ENCODE measurements at regions not wholly inside any gene's neighbourhood (a gene's known extent, or its start where the extent isn't known, plus 50 kb on each side); places are given as distances from the start of the nearest gene placed in this dataset.
"Not testable (repeated sequence)": the region's sequence is repeated elsewhere in the genome, so short reads cannot be mapped to it uniquely, and the experiment has no call there.

DNA sequence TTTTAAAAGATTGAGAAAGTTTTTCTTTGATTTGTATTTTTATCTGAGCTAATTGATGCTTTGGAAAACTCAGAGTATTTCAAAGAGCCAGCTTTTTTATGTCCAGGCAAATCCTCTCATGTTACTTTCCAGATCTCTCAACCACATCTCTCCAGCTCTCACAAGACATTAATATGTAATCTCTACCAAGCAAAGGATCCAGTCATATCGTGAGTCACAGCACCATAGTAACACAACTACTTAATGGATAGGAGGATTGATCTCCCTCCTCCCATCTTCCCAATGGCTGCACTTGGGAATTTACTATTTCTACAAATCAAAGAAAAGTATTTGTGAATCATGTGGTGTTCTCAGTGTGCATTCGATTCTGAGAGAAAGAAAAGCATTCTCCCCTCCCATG is 63.3 kb downstream of the POU4F1 start:
- H3K27me3 ChIP-seq (ENCODE audit: low read length), result no peaks in the 10 kb centered on the region
- no peaks in the 10 kb centered on the region for H3K4me1 ChIP-seq (ENCODE audit: low read length)
- DNase-seq, result no peak
- no peak overlapping the region for H2AFZ ChIP-seq (ENCODE audit: low read length)
- H3K27ac ChIP-seq (ENCODE audit: low read length), result no peak overlapping the region
- no peaks in the 10 kb centered on the region for H3K9me3 ChIP-seq (ENCODE audit: low read length)
- H3K4me3 ChIP-seq (ENCODE audit: low read length), result no peak overlapping the region
- H3K4me2 ChIP-seq (ENCODE audit: low read depth, low read length, poor library complexity, severe bottlenecking), result no peak overlapping the region
- no peaks in the 10 kb centered on the region for H3K36me3 ChIP-seq (ENCODE audit: insufficient read depth, low read length)
- no peak overlapping the region for H3K9ac ChIP-seq (ENCODE audit: low read length)
- no peaks in the 10 kb centered on the region for H3K9me2 ChIP-seq (replicated peaks; ENCODE audit: insufficient read depth, low read length)
- no peaks in the 10 kb centered on the region for H3K79me2 ChIP-seq (ENCODE audit: low read length)
- H4K20me1 ChIP-seq (ENCODE audit: insufficient read depth, low read depth, low read length), result no peaks in the 10 kb centered on the region

DNA sequence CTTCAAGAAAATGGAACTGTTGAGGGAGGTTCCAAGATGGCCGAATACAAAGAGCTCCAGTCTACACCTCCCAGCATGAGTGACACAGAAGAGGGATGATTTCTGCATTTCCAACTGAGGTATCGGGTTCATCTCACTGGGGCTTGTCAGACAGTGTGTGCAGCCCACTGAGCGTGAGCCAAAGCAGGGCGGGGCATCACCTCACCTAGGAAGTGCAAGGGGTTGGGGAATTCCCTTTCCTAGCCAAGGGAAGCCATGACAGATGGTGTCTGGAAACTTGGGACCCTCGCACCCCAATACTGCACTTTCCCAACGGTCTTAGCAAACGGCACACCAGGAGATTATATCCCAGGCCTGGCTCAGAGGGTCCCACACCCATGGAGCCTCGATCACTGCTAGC is 77.3 kb downstream of the POU4F1 start:
- H3K36me3 ChIP-seq (ENCODE audit: insufficient read depth, low read length); H3K4me3 ChIP-seq (ENCODE audit: low read length); H2AFZ ChIP-seq (ENCODE audit: low read length); H3K9me3 ChIP-seq (ENCODE audit: low read length); H3K27me3 ChIP-seq (ENCODE audit: low read length); H3K9me2 ChIP-seq (replicated peaks; ENCODE audit: insufficient read depth, low read length); DNase-seq; H3K27ac ChIP-seq (ENCODE audit: low read length); H3K4me1 ChIP-seq (ENCODE audit: low read length); H3K9ac ChIP-seq (ENCODE audit: low read length); H4K20me1 ChIP-seq (ENCODE audit: insufficient read depth, low read depth, low read length); H3K79me2 ChIP-seq (ENCODE audit: low read length); H3K4me2 ChIP-seq (ENCODE audit: low read depth, low read length, poor library complexity, severe bottlenecking): not testable (repeated sequence)

GRCh38 chr13:78524936-78525335 is 78.4 kb downstream of the POU4F1 start:
- H3K79me2 ChIP-seq (ENCODE audit: low read length), result no peaks in the 10 kb centered on the region
- H3K27ac ChIP-seq (ENCODE audit: low read length), result no peak overlapping the region
- no peaks in the 10 kb centered on the region for H3K27me3 ChIP-seq (ENCODE audit: low read length)
- H3K4me1 ChIP-seq (ENCODE audit: low read length), result no peaks in the 10 kb centered on the region
- no peak for DNase-seq
- no peak overlapping the region for H3K4me3 ChIP-seq (ENCODE audit: low read length)
- no peaks in the 10 kb centered on the region; the same call in 1 of the 2 replicates for H3K9me2 ChIP-seq (replicated peaks; ENCODE audit: insufficient read depth, low read length)
- no peaks in the 10 kb centered on the region for H3K9me3 ChIP-seq (ENCODE audit: low read length)
- H4K20me1 ChIP-seq (ENCODE audit: insufficient read depth, low read depth, low read length), result no peaks in the 10 kb centered on the region
- H3K4me2 ChIP-seq (ENCODE audit: low read depth, low read length, poor library complexity, severe bottlenecking), result no peak overlapping the region
- no peak overlapping the region for H3K9ac ChIP-seq (ENCODE audit: low read length)
- H2AFZ ChIP-seq (ENCODE audit: low read length), result no peak overlapping the region
- H3K36me3 ChIP-seq (ENCODE audit: insufficient read depth, low read length), result no peaks in the 10 kb centered on the region

DNA sequence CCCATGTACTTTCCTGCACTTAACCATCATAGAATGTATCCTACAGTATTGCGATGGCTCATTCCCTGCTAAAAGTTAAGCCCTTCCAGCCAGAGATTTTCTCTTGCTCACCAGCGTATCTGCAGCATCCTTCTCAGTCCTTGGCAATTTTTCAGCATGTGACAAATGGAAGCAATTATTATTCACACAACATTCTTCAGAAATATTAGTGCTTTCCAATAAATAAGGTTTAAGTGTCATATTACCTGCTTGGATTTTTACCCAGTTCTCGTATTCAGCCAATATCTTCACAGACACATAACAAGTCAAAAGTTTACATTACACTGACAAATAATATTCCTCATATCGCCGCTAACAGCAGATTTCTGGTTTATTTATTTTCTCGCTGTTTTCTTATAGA is 82.3 kb downstream of the POU4F1 start:
- H4K20me1 ChIP-seq (ENCODE audit: insufficient read depth, low read depth, low read length), result no peaks in the 10 kb centered on the region
- H2AFZ ChIP-seq (ENCODE audit: low read length), result no peak overlapping the region
- no peaks in the 10 kb centered on the region for H3K79me2 ChIP-seq (ENCODE audit: low read length)
- H3K4me1 ChIP-seq (ENCODE audit: low read length), result no peaks in the 10 kb centered on the region
- H3K4me3 ChIP-seq (ENCODE audit: low read length), result no peak overlapping the region
- H3K9me3 ChIP-seq (ENCODE audit: low read length), result no peaks in the 10 kb centered on the region
- DNase-seq, result no peak
- no peak overlapping the region for H3K27ac ChIP-seq (ENCODE audit: low read length)
- no peaks in the 10 kb centered on the region for H3K36me3 ChIP-seq (ENCODE audit: insufficient read depth, low read length)
- H3K9me2 ChIP-seq (replicated peaks; ENCODE audit: insufficient read depth, low read length), result no peaks in the 10 kb centered on the region; the same call in 1 of the 2 replicates
- H3K27me3 ChIP-seq (ENCODE audit: low read length), result no peaks in the 10 kb centered on the region
- H3K9ac ChIP-seq (ENCODE audit: low read length), result no peak overlapping the region
- H3K4me2 ChIP-seq (ENCODE audit: low read depth, low read length, poor library complexity, severe bottlenecking), result no peak overlapping the region

GRCh38 chr13:78520425-78520824 is 82.9 kb downstream of the POU4F1 start:
- no peak overlapping the region for H3K9ac ChIP-seq (ENCODE audit: low read length)
- H3K9me3 ChIP-seq (ENCODE audit: low read length), result no peaks in the 10 kb centered on the region
- no peaks in the 10 kb centered on the region for H3K36me3 ChIP-seq (ENCODE audit: insufficient read depth, low read length)
- H4K20me1 ChIP-seq (ENCODE audit: insufficient read depth, low read depth, low read length), result no peaks in the 10 kb centered on the region
- no peaks in the 10 kb centered on the region for H3K79me2 ChIP-seq (ENCODE audit: low read length)
- no peaks in the 10 kb centered on the region for H3K27me3 ChIP-seq (ENCODE audit: low read length)
- no peak overlapping the region for H3K27ac ChIP-seq (ENCODE audit: low read length)
- H3K4me3 ChIP-seq (ENCODE audit: low read length), result no peak overlapping the region
- no peak overlapping the region for H2AFZ ChIP-seq (ENCODE audit: low read length)
- H3K4me2 ChIP-seq (ENCODE audit: low read depth, low read length, poor library complexity, severe bottlenecking), result no peak overlapping the region
- no peaks in the 10 kb centered on the region for H3K4me1 ChIP-seq (ENCODE audit: low read length)
- no peaks in the 10 kb centered on the region; the same call in 1 of the 2 replicates for H3K9me2 ChIP-seq (replicated peaks; ENCODE audit: insufficient read depth, low read length)
- no peak for DNase-seq

DNA sequence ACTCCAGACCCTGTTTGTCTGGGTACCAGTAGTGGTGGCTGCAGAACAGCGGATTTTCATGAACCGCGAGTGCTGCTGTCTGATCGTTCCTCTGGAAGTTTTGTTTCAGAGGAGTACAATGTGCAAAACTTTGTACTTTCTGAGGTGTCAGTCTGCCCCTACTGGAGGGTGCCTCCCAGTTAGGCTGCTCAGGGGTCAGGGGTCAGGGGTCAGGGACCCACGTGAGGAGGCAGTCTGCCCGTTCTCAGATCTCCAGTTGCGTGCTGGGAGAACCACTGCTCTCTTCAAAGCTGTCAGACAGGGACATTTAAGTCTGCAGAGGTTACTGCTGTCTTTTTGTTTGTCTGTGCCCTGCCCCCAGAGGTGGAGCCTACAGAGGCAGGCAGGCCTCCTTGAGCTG is 84.9 kb downstream of the POU4F1 start:
- not testable (repeated sequence) for H3K27me3 ChIP-seq (ENCODE audit: low read length); H3K9me3 ChIP-seq (ENCODE audit: low read length); H3K4me2 ChIP-seq (ENCODE audit: low read depth, low read length, poor library complexity, severe bottlenecking); H3K9ac ChIP-seq (ENCODE audit: low read length); H2AFZ ChIP-seq (ENCODE audit: low read length); H3K79me2 ChIP-seq (ENCODE audit: low read length); H3K4me1 ChIP-seq (ENCODE audit: low read length); H3K4me3 ChIP-seq (ENCODE audit: low read length); H3K9me2 ChIP-seq (replicated peaks; ENCODE audit: insufficient read depth, low read length); DNase-seq; H4K20me1 ChIP-seq (ENCODE audit: insufficient read depth, low read depth, low read length); H3K27ac ChIP-seq (ENCODE audit: low read length); H3K36me3 ChIP-seq (ENCODE audit: insufficient read depth, low read length)

DNA sequence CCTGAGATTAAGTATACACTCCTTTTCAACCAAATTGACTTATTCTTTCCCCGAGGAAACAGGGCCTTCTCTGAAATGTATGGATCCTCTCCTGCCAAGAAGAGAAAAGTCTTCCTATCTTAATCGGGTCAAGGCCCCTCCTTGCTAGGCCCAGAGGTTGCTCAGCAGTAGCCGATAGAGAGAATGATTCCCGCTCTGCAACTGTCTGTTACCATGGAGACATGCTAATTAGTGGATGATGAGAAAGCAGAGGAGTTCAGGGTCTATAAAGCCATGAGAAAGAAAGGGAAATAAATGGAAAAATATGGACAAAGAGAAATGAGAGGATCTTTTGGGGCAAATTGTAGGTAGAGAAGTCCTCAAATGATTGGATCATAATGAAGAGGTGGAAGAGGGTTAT is 103.5 kb downstream of the POU4F1 start:
- Histone ChIP-seq H3K36me3 (ENCODE audit: insufficient read depth, low read length) (no peaks in the 10 kb centered on the region), H3K9me3 (ENCODE audit: low read length) (no peaks in the 10 kb centered on the region), H2AFZ (ENCODE audit: low read length) (no peak overlapping the region), H4K20me1 (ENCODE audit: insufficient read depth, low read depth, low read length) (no peaks in the 10 kb centered on the region), H3K9ac (ENCODE audit: low read length) (no peak overlapping the region), H3K79me2 (ENCODE audit: low read length) (no peaks in the 10 kb centered on the region), H3K27me3 (ENCODE audit: low read length) (no peaks in the 10 kb centered on the region), H3K27ac (ENCODE audit: low read length) (no peak overlapping the region), H3K4me3 (ENCODE audit: low read length) (no peak overlapping the region), H3K9me2 (replicated peaks; ENCODE audit: insufficient read depth, low read length) (no peaks in the 10 kb centered on the region), H3K4me1 (ENCODE audit: low read length) (no peaks in the 10 kb centered on the region), H3K4me2 (ENCODE audit: low read depth, low read length, poor library complexity, severe bottlenecking) (no peak overlapping the region)
- no peak for DNase-seq

DNA sequence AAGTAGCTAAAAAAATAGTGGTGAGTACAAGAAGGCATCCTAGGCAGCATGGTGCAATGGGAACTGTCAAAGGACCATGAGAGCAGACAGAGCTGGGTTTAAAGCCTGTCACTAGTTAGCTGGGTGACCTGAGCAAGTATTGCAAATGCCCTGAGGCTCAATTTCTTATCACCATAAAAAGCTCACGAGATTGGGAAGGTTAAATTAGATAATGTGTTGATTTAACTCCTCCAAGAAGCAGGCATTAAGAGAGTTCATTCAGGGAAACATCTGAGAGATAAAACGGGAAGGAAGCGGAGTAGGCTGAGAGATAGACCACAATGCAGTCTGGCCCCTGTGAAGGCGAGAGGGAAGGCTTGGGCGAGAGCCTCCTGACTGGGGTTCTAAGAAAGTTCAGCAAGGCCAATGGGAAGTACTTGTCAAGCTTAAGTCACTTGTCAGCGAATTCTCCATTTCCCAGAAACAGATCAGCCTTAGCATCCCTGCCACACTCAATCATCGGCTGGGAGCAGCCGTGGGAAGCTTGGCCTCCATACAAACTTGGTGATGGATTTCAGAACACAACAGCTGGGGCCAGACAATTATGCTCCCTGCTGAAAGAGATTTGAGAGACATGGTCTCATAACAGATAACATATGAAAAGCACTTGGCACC is 105.5 kb downstream of the POU4F1 start:
- H3K9ac ChIP-seq (ENCODE audit: low read length), result no peak overlapping the region
- H3K9me2 ChIP-seq (replicated peaks; ENCODE audit: insufficient read depth, low read length), result no peaks in the 10 kb centered on the region

DNA sequence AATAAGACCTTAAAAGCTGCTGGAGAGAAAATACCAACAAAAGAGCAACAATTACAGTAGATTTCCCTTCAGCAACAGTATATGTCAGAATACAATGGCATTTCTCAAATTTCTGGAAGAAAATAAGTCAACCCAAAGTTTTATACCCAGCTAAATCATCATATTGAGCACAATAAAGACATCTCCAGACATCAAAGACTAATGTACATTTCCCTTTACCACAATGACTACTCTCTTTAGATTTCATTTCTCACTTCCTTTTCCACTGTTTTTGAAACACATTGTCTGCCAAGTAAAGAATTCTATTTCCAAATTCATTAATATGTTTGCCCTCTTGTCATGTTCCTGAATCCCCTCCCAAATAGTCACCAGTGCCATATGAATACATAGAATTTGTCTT is 111.4 kb downstream of the POU4F1 start:
- Histone ChIP-seq H3K9ac (ENCODE audit: low read length) (no peak overlapping the region), H3K27ac (ENCODE audit: low read length) (no peak overlapping the region), H3K4me3 (ENCODE audit: low read length) (no peak overlapping the region), H3K9me2 (replicated peaks; ENCODE audit: insufficient read depth, low read length) (no peaks in the 10 kb centered on the region), H4K20me1 (ENCODE audit: insufficient read depth, low read depth, low read length) (no peaks in the 10 kb centered on the region), H3K9me3 (ENCODE audit: low read length) (no peaks in the 10 kb centered on the region), H3K36me3 (ENCODE audit: insufficient read depth, low read length) (no peaks in the 10 kb centered on the region), H3K4me1 (ENCODE audit: low read length) (no peaks in the 10 kb centered on the region), H3K4me2 (ENCODE audit: low read depth, low read length, poor library complexity, severe bottlenecking) (no peak overlapping the region), H3K27me3 (ENCODE audit: low read length) (no peaks in the 10 kb centered on the region), H3K79me2 (ENCODE audit: low read length) (no peaks in the 10 kb centered on the region), H2AFZ (ENCODE audit: low read length) (no peak overlapping the region)
- no peak for DNase-seq

More for the DNA sequence above, 105.5 kb downstream of the POU4F1 start:
- DNase-seq, result no peak
- Histone ChIP-seq H3K4me2 (ENCODE audit: low read depth, low read length, poor library complexity, severe bottlenecking) (no peak overlapping the region), H3K27ac (ENCODE audit: low read length) (no peak overlapping the region), H3K4me3 (ENCODE audit: low read length) (no peak overlapping the region), H3K4me1 (ENCODE audit: low read length) (no peaks in the 10 kb centered on the region), H2AFZ (ENCODE audit: low read length) (no peak overlapping the region), H3K9me3 (ENCODE audit: low read length) (no peaks in the 10 kb centered on the region), H3K36me3 (ENCODE audit: insufficient read depth, low read length) (no peaks in the 10 kb centered on the region), H4K20me1 (ENCODE audit: insufficient read depth, low read depth, low read length) (no peaks in the 10 kb centered on the region), H3K27me3 (ENCODE audit: low read length) (no peaks in the 10 kb centered on the region), H3K79me2 (ENCODE audit: low read length) (no peaks in the 10 kb centered on the region)

Data from Karpas-422 (cell line).